Tibial artery (tissue), 4 donors: ENCODE measurements at regions not wholly inside any gene's neighbourhood (a gene's known extent, or its start where the extent isn't known, plus 50 kb on each side); places are given as distances from the start of the nearest gene placed in this dataset.

ENCODE experiments used
- DNase-seq, 2 donors: peaks; one replicate each; pipeline ENCODE4 v3.0.0-alpha.2; 2019
- H3K27ac ChIP-seq, 2 donors: fragments of 200-600 bp; sonication (generic) in 1 of 2; 1 replicate in 1 of 2; 2 replicates in 1 of 2; pipeline ENCODE4 v1.5.1; 2018 to 2019; ENCODE audit warnings: mild to moderate bottlenecking in 1 of 2
- H3K27me3 ChIP-seq, 2 donors: fragments of 200-600 bp; sonication (generic) in 1 of 2; one replicate each; pipeline versions ENCODE4 v1.5.1 to v1.6.0; 2016 to 2019
- H3K36me3 ChIP-seq, 3 donors: fragments of 200-600 bp; sonication (generic) in 2 of 3; one replicate each; pipeline ENCODE4 v1.5.1; 2016 to 2019; ENCODE audit warnings: mild to moderate bottlenecking in 2 of 3
- H3K4me1 ChIP-seq, 4 donors: fragments of 200-600 bp; sonication (generic) in 2 of 4; 1 replicate in 3 of 4; 2 replicates in 1 of 4; pipeline ENCODE4 v1.5.1; 2016 to 2019
- H3K4me3 ChIP-seq, 2 donors: fragments of 200-600 bp; sonication (generic) in 1 of 2; 1 replicate in 1 of 2; 2 replicates in 1 of 2; pipeline ENCODE4 v1.5.1; 2018 to 2019; ENCODE audit warnings: mild to moderate bottlenecking in 2 of 2
- H3K9me3 ChIP-seq, 3 donors: fragments of 200-600 bp; sonication (generic) in 1 of 3; one replicate each; pipeline ENCODE4 v1.5.1; 2016 to 2019
- CTCF ChIP-seq, 2 experiments: fragments of 200-600 bp in 1 of 2; fragments of 450-650 bp in 1 of 2; IDR thresholded peaks; one replicate each; pipeline ENCODE4 v1.5.1; 2017 to 2019; ENCODE audit warnings: antibody characterized with exemption in 2 of 2, mild to moderate bottlenecking in 1 of 2, moderate library complexity in 1 of 2
- intact Hi-C: fragments of 100-400 bp; cut with DNase I; formaldehyde crosslinking; loops from one replicate; pipeline ENCODE4 v1.15.0; 2023; ENCODE audit warnings: low total_unique reads

GRCh38 chr6:106770081-106770480, 140.7 kb downstream of the QRSL1 start:
- DNase-seq: no peak
- H3K36me3 ChIP-seq: no peaks in the 10 kb centered on the region
- TF ChIP-seq CTCF (IDR thresholded peaks at IDR 0.05): no peak
- no peaks in the 10 kb centered on the region for H3K27me3 ChIP-seq
- H3K4me1 ChIP-seq: peaks cover 0 to 30% (median 20%) of the 10 kb centered on the region in 4 donors
- no peak overlapping the region for H3K27ac ChIP-seq
- H3K4me3 ChIP-seq: no peak overlapping the region
- intact Hi-C loops: no loop called here
- peaks cover 0 to 14% (median 0%) of the 10 kb centered on the region in 3 donors for H3K9me3 ChIP-seq

DNA sequence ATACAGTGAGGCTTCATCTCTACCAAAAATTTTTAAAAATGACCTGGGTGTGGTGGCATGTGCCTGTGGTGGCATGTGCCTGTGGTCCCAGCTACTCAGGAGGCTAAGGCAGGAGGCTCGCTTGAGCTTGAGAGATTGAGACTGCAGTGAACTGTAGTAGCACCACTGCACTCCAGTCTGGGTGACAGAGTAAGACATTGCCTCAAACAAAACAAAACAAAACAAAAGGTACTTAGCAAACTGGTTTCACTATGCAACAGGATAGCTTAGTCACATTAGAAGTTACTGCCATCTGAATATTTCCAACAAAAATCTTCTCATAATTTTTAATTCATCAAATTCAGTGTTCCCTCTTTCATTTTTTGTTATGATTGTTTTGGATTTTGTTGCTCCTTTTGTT, 137.9 kb downstream of the QRSL1 start:
- DNase-seq: no peak
- H3K36me3 ChIP-seq: no peaks in the 10 kb centered on the region
- intact Hi-C loops: no loop called here
- no peak for TF ChIP-seq CTCF (IDR thresholded peaks at IDR 0.05)
- no peak overlapping the region for H3K4me3 ChIP-seq
- H3K4me1 ChIP-seq: peaks cover 0 to 3% (median 2%) of the 10 kb centered on the region in 4 donors
- H3K9me3 ChIP-seq: peaks cover 0 to 14% (median 0%) of the 10 kb centered on the region in 3 donors
- H3K27ac ChIP-seq: no peak overlapping the region
- no peaks in the 10 kb centered on the region for H3K27me3 ChIP-seq

DNA sequence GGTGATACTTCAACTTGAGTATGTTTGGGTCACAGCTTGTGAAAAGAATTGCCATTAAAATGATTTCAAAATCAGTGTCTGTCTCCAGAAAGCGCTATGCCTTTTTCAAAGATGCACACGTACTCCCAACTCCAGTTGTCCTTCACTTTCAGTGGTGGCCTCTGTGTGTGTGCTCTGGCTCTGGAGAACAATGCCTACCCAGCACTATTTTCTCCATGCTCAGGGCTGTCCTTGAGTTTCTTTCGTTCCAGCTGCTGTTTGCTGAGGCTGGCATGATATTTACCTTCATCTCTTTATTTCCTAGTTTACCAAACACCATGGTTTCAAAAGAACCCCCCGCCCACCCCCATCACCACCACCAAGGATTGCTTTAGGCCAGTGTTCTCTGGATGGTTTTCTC, 136.8 kb downstream of the QRSL1 start:
- Histone ChIP-seq H3K9me3 (peaks cover 0 to 14% (median 0%) of the 10 kb centered on the region in 3 donors), H3K27ac (no peak overlapping the region), H3K36me3 (no peaks in the 10 kb centered on the region), H3K4me1 (no peaks in the 10 kb centered on the region), H3K27me3 (no peaks in the 10 kb centered on the region), H3K4me3 (no peak overlapping the region)
- no peak for DNase-seq
- no peak for TF ChIP-seq CTCF (IDR thresholded peaks at IDR 0.05)
- intact Hi-C loops: no loop called here

GRCh38 chr6:106765496-106765895, 136.1 kb downstream of the QRSL1 start:
- Histone ChIP-seq H3K36me3 (no peaks in the 10 kb centered on the region), H3K27ac (no peak overlapping the region), H3K27me3 (no peaks in the 10 kb centered on the region), H3K4me3 (no peak overlapping the region), H3K4me1 (no peaks in the 10 kb centered on the region), H3K9me3 (peaks cover 0 to 9% (median 0%) of the 10 kb centered on the region in 3 donors)
- no peak for DNase-seq
- no peak for TF ChIP-seq CTCF (IDR thresholded peaks at IDR 0.05)
- intact Hi-C loops: no loop called here

DNA sequence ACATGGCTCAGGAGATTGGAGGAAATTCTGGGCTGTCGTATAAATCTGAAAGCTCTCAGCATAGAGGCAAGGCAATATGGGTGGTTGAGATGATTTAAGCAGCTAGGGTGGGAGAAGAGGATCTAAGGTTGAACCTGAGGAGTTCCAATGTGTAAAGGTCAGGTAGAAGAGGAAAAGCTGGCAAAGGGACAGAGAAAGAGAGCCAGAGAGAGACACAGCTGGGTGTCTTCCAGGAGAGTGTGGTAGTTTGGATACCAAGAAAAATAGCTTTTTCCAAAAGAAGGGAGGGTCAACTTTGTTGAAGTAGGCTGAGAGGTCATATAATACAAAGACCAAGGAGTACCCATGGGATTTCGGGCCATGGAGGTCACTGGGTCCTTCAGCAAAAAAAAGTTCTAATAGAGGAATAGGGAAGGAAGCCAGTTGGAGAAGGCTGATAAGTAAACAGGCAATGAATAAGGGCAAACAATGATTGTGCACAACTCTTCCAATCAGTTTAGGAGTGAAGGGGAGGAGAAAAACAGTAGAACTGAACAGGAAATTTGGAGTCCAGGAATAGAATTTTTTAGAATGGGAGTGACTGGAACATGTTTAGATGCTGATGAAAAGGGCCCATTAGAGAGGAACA, 135.1 kb downstream of the QRSL1 start:
- peaks cover 0 to 3% (median 0%) of the 10 kb centered on the region in 3 donors for H3K9me3 ChIP-seq
- H3K36me3 ChIP-seq: no peaks in the 10 kb centered on the region
- no peak overlapping the region for H3K27ac ChIP-seq
- TF ChIP-seq CTCF (IDR thresholded peaks at IDR 0.05): no peak
- no peaks in the 10 kb centered on the region for H3K27me3 ChIP-seq
- DNase-seq: no peak
- no peaks in the 10 kb centered on the region for H3K4me1 ChIP-seq
- intact Hi-C loops: no loop called here
- H3K4me3 ChIP-seq: no peak overlapping the region

DNA sequence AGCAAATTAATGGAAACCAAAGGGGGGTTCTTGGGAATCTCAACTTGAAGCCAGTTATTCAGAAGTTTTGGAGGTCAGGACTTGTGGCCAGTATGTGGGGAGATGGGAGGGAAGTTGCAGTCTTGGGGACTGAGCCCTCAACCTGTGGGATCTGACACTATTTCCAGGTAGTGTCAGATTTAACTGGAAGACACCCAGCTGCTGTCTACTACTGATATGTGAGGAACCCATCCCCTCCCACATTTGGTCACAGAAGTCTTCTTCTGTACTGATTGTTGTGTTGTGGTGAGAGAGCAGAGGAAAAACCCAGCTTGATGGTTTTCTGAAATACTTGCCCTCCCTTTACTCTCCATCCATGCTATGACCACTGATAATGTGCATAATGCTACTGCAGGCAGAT, 134.0 kb downstream of the QRSL1 start:
- Histone ChIP-seq H3K4me3 (no peak overlapping the region), H3K36me3 (no peaks in the 10 kb centered on the region), H3K27me3 (no peaks in the 10 kb centered on the region), H3K9me3 (peaks cover 0 to 3% (median 0%) of the 10 kb centered on the region in 3 donors), H3K4me1 (no peaks in the 10 kb centered on the region), H3K27ac (no peak overlapping the region)
- intact Hi-C loops: no loop called here
- no peak for DNase-seq
- no peak for TF ChIP-seq CTCF (IDR thresholded peaks at IDR 0.05)
